AG08395 (cell line): ENCODE measurements at regions not wholly inside any gene's neighbourhood (a gene's known extent, or its start where the extent isn't known, plus 50 kb on each side); places are given as distances from the start of the nearest gene placed in this dataset.

Experiments used
- DNase-seq: peaks from one replicate; pipeline ENCODE4 v3.0.0; 2012; ENCODE audit warnings: mixed read lengths, low spot score

GRCh38 chr9:126125992-126126409 lies 200.6 kb upstream of the MVB12B start:
- DNase-seq, result no peak

GRCh38 chr9:126126807-126127206 lies 199.8 kb upstream of the MVB12B start:
- no peak for DNase-seq

- DNase-seq, result no peak
Observed at GRCh38 chr9:126127591-126127990, 199.0 kb upstream of the MVB12B start.

GRCh38 chr9:126128494-126129142 lies 198.0 kb upstream of the MVB12B start:
- no peak for DNase-seq

- DNase-seq, result no peak
Observed at GRCh38 chr9:126131066-126132010, 195.3 kb upstream of the MVB12B start.

GRCh38 chr9:126132746-126133145 lies 193.9 kb upstream of the MVB12B start:
- no peak for DNase-seq

- no peak for DNase-seq
Observed at GRCh38 chr9:126144196-126144595, 182.4 kb upstream of the MVB12B start.

- DNase-seq, result no peak
Observed at GRCh38 chr9:126144603-126145456, 181.8 kb upstream of the MVB12B start.

- DNase-seq, result no peak
Observed at GRCh38 chr9:126145887-126146253, 180.8 kb upstream of the MVB12B start.

- no peak for DNase-seq
Observed at GRCh38 chr9:126146254-126147145, 180.1 kb upstream of the MVB12B start.

GRCh38 chr9:126147186-126147935 lies 179.3 kb upstream of the MVB12B start:
- no peak for DNase-seq

GRCh38 chr9:126147936-126148870 lies 178.4 kb upstream of the MVB12B start:
- DNase-seq, result no peak

GRCh38 chr9:126148994-126149393 lies 177.6 kb upstream of the MVB12B start:
- no peak for DNase-seq

- DNase-seq, result no peak
Observed at GRCh38 chr9:126149661-126150060, 177.0 kb upstream of the MVB12B start.

GRCh38 chr9:126150411-126151030 lies 176.1 kb upstream of the MVB12B start:
- no peak for DNase-seq

- no peak for DNase-seq
Observed at GRCh38 chr9:126151031-126151685, 175.5 kb upstream of the MVB12B start.

- DNase-seq, result no peak
Observed at GRCh38 chr9:126151686-126152134, 174.9 kb upstream of the MVB12B start.

GRCh38 chr9:126152622-126153362 lies 173.8 kb upstream of the MVB12B start:
- no peak for DNase-seq
